Kidney glomerular epithelial cell (primary cell): ENCODE measurements at regions not wholly inside any gene's neighbourhood (a gene's known extent, or its start where the extent isn't known, plus 50 kb on each side); places are given as distances from the start of the nearest gene placed in this dataset.

ENCODE experiments used
- DNase-seq: peaks from one replicate; lab custom pipeline; 2025; lab: John Stamatoyannopoulos, UW

DNA sequence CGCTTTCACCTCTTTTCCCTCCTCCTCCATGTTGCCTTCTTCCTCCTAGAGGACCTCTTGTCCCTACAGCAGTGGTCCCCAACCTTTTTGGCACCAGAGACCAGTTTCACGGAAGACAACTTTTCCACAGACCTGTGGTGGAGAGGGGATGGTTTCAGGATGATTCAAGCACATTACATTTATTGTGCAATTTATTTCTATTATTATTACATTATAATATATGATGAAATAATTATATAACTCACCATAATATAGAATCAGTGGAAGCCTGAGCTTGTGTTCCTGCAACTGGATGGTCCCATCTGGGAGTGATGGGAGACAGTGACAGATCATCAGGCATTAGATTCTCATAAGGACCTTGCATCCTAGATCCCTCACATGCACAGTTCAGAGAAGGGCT lies 152.2 kb upstream of the NCKAP5 start:
- no peak for DNase-seq

DNA sequence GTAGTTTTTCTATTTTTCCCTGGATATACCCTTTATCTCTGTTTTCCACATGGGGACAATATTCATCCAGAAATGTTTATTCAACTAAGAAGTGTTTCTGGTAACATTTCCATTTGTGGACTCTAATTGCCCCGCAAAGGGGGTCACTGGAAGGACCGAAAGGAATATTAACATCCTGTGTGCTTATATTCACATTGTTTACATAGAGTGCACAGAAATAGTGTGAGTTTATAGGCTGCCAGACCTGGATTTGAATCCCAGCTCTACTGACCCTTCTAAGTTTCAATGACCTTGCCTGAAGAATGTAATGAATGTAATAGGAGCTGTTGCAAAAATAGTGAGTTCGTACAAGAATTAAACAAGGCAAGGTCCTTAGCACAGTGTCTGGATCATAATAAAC lies 152.9 kb upstream of the NCKAP5 start:
- no peak for DNase-seq

DNA sequence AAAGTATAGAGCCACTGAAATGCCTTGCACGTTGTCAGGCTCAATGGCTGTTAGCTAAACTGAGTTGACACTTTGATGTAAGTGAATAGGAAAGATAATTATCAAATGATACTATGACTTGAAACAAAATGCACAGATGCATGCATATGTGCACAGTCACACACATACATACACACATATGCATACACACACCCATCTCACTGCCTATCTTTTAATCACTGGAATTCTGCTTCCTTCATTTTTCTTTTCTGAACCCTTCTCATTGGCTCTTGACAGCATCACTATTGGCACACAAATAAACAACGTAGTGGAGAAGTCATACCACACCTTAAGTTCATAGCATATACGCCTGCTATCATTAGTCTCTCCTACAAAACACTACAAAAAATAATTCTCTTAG lies 154.9 kb upstream of the NCKAP5 start:
- DNase-seq: no peak

DNA sequence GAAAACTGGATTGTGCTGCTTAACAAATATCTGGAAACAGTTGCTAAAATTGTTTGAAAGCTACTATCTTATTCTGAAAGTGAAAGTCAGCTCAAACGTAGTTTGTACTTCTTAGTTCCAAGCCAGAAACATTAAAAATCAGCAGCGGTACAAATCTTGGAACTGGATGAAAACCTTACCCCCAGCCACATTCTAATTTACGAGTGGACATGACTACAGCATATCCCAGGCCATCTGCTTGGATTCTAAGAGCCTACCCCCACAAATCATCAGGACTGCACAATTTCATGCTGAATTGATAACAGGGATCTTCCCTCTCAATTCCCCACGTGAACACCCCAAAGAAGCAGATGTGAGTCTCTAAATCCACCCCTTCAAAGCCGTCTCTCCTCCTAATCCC lies 158.7 kb upstream of the NCKAP5 start:
- DNase-seq: no peak

DNA sequence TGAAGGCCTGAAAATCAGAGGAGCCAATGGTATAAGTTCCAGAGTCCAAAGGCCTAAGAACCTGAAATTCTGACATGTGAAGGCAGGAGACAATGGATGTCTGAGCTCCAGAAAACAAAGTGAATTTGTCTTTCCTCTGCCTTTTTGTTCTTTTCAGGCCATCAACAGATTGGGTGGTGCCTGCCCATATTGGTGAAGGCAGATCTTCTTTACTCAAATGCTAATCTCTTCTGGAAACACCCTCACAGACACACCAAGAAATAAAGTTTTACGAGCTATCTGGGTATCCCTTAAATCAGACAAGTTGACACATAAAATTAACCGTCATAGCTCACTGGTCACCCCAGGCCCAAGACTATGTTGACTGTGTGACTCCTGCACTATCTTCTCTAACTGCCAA lies 163.8 kb upstream of the NCKAP5 start:
- DNase-seq: no peak

DNA sequence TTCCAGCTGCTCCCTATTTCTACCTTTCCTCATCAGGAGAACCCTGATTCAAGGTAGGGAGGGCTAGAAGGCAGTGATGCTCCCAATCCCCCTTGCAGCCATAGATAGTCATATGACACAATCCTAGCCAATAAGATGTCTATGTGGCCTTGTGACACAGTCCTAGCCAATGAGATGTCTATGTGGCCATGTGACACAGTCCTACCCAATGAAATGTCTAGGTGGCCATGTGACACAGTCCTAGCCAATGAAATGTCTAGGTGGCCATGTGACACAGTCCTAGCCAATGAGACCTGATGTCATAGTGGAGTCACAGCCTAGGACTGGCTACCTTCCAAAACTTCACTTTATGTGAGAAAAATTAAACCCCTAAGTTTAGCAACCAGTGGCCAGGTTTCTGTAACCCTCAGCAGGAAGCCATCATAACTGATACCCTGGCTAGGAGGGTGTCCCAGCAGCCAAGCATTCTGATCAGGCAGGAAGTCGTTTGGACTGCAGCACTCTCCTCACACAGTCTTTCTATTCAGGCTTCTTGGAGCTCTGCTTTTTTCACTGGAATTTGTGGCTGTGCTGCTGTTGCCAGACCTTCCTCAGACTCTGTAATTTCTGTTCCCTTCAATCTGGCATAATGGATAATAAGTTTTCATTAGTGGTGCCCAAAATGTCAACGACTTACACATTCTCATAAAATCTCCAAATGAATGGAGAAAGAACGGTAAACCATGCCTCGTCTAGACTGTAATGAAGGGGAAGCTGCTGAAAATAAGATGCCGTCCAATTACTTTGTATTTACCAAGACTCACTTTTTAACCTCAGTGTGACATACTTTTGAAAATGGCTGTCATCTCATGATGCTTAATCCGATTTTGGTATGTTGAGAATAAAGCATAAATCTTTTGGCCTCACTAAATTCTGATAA lies 165.0 kb upstream of the NCKAP5 start:
- DNase-seq: no peak

DNA sequence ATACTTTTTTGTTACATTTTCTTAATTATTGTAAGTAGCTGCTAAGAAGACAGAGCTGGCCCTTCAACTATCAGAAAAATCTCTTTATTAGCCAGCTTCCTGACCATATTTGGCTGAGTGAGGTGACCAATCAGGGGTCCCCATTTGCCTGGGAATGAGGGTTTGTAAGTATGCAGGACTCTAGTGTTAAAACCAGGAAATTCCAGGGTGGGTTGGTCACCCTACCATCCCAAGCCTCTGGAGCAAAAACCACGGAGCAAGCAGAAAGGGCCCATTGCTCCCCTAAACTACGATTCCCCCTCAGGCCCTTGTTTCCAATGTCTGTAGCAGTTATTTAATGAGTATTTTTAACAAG lies 165.6 kb upstream of the NCKAP5 start:
- DNase-seq: no peak

DNA sequence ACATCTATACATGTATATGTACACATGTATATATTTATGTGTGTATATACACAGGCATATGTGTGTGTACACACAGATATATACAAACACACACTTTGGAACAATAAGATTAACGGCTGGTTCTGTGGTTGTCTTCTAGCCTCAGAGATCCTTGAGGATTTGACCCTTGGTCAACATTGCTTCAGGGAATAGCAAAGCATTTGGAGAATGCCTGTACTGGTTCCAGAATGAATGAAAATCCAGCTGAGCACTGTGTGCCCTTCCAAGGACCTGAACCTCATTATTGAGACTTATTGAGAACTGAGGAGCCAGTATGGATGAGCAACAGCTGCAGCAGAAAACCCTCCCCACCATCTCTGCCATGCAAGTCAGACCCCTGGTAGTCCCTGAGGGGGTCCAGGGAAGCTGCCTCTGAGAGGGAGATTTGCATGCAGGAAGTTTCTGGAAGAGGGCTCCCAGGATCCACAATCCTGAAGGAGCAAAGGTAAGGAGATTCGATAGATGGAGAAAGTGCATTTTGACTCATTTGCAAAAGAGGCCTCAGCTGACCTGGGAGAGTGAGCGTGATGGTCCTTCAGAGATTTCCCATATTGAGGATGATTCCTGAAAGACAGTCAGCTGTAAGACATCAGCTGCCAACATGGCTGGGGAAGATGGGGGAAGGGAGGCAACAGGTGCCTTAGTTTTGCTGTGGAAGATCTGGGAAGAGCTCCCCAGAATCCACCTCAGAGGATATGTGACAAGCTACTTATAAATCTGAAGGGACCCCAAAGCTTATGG lies 166.6 kb upstream of the NCKAP5 start:
- no peak for DNase-seq

DNA sequence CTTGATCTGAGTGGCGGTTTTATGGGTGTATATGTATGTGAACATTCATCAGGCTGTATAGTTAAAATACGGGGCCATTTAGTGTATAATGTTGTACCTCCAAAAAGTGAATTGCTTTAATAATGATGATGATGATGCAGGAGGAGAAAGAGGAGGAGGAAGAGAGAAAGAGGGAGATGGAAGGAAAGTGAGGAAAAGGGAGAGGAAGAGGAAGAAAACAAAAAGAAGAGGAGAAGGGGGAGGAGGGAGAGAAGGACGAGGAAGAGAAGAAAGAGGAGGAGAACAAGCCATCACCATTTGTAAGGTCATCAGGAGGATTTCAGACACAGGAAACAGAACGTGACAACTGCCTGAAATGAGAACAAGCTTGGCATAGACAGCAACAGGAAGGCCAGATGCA lies 168.4 kb upstream of the NCKAP5 start:
- no peak for DNase-seq

DNA sequence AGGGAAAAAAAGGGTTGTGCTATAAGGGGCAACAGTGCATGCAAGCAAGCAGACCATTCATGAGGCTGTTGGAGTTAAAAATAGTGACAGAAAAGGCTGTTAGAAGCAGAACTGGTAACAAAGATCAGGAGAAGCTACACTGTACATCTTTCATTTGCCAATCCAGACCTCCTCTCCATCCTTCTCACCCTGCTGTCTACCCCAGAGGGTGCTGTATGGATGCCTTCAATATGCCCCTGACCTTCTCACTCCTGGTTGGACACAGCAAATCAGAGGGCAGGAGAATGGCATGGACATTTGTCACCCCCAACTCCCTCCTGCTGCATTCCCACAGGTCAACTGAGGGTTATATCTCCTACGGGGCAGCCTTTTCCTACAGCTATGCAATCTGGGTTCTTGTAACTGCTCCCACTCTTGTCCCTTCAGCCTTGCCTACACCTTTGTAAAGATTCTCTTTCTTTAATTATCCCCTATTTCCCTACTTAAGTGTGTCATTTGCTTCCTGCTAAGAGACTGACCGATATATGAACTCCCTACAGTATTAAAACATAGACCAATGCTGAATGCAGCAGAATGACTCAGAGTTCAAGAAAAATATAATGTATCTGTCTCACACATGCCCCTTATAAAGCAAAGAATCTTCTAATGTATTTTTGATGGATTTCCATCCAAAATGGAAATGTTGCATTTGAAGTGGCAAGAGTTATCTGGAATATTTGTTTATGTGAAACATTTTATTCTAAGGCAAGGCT lies 169.2 kb upstream of the NCKAP5 start:
- no peak for DNase-seq

DNA sequence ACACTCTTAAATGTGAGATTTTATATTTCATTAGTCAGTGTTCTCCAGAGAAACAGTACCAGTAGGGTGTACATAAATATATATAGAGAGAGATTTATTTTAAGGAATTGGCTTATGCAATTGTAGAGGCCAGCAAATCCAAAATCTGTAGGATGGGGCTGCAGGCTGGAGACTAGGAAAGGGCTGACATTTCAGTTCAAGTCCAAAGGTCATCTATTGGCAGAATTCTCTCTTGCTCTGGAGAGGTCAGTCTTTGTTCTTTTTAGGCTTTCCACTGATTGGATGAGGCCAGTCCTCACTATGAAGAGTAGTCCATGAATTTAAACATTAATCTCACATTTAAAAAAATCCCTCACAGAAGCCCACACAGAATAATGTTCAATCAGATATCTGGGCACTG lies 170.8 kb upstream of the NCKAP5 start:
- DNase-seq: no peak

DNA sequence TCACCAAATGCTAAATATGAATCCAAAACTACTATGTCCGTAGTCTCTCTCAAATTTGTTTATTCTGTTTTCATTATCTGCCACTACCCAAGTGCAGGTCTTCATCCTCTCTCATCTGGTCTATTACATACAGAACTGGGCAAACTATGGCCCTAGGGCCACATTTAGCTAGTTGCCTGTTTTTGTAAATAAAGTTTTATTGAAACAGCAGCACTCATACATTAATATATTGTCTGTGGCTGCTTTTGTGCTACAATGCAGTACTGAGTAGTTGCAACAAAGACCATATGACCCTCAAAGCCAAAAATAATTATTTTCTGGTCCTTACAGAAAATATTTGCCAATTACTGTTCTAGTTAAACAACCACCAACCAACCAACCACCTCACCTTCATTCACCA lies 172.2 kb upstream of the NCKAP5 start:
- DNase-seq: no peak

DNA sequence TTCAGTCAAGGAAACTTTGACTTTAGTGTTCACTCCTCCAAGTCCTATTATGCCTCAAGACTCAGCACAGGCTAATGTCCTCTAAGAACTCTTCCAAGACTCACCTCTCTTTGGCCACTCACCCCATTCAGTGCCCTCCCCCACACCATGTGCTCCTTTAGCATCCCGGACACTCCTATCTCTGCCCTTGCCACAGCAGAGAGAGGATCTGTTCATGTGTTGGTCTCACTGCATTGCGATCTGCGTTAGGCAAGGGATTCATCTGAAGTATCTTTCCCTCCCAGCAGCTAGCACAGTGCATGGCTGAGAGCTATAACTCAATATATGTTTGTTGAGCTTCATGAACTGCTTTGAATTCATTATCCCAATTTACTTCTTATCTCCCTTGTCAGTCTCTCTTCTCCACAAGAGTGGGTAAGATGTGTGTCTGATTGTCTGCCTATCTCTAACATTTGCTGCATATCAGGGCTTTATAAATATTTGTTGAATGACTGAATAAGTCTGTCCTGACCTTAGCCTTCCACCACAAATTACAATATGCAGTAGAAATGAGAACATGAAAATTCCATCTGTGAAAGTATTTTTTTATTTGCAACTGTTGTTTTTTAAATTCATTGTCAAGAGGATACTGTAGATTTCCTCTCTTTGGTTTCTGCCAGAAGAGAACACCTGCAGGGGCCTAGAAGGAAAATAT lies 179.9 kb upstream of the NCKAP5 start:
- DNase-seq: no peak

DNA sequence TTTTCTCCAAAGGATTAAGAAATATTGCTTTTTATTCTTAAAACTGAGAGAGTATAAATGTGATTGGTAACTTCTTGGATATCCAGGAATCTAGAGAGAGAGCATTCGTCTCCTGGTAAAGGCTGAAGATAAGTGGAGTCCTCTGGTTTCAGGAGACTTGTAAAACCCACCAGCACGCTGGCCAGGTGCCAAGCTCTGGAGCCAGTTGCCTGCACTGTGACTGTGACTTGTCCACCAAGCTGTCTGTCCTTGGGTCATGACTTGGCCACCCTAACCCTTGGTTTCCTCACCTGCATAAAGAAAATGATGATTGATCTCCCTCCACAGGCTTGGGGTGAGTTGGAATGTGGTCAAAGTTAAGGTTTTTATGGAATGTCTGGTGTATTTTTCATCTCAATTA lies 185.4 kb upstream of the NCKAP5 start:
- DNase-seq: no peak

DNA sequence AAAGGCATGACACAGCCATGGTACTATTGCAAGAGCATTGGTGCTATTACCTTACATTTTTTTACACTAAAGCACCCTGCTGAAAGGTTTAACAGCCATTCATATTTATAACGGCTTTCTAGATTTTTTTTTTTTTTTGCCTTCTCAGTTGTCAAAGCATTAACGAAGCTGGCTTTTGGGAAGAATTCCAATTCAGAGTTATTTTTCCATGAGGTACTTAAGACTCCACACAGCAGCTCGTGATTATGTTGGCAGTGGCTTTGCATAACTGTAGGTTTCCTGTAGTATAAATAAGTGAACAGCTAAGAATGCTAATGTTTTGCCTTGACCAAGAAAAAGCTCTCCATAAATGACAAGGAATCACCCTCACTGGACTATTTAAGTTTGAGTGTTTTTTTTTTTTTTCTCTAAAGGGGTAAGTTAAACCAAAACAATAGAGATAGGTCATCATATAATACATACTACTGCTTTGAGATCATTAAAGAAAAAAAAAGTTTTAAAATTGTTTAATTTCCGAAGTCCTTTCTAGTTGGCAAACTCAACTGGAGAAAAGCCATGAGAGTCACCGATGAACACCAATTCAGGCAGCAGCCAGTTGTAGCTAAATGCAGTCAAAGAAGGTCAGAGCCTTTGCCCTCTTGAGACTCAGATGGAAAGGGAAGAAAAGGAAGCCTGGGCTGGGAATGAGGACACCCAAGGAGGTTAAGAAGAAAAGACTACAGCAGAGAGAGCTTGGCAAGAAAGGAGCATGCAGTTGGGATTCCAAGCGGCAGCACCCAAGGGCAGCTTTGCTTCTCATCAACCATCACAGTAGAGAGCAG lies 187.4 kb upstream of the NCKAP5 start:
- DNase-seq: no peak

DNA sequence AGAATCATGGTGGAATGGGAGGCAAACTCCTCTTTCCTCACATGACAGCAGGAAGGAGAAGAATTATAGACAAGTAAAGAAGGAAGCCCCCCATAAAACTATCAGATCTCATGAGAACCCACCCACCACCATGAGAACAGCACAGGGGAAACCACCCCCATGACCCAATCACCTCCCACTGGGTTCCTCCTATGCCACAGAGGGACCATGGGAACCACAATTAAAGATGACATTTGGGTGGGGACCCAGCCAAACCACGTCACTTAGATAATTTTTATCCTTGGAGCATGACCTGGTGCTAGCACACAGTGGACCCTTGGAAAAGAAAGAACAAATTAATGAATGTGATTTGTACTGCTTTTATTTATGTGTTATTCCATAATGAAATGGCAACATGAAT lies 188.6 kb upstream of the NCKAP5 start:
- no peak for DNase-seq

DNA sequence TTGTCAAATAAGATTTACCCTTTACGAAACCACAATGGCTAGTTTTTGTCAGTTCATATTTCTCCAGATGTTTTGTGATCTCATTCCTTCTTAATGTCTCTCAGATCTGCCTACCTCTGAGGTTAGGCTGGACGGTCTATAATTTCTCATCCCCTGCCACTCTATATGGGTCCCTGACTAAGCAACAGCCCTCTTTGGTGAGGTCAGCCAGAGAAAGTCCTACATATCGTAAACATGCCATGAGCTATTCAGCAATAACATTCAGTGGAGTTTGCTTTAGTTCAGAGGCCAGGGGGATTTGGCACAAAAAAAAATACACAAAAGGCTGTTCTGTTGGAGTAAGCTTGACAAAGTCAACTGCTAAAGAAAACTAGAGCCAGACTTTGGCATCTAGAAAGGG lies 192.1 kb upstream of the NCKAP5 start:
- DNase-seq: no peak

DNA sequence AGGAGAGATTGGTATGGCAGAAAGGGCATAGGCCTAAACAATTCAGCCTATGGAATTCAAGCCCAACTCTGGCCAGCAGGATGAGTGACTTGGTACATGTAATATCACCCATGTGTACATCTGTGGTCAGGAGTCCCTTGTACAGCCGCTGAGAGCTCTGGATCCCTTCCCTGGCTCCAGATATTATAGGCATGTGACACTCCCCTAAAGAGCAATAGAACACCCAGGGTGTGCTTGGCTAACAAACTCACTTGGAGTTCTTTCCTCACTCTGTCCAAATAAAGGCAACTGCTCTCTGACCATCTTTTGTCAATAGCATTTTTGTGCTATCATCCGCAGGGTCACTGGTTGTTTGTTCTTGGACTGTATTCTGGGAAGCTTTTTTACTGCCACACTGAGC lies 197.4 kb upstream of the NCKAP5 start:
- no peak for DNase-seq

DNA sequence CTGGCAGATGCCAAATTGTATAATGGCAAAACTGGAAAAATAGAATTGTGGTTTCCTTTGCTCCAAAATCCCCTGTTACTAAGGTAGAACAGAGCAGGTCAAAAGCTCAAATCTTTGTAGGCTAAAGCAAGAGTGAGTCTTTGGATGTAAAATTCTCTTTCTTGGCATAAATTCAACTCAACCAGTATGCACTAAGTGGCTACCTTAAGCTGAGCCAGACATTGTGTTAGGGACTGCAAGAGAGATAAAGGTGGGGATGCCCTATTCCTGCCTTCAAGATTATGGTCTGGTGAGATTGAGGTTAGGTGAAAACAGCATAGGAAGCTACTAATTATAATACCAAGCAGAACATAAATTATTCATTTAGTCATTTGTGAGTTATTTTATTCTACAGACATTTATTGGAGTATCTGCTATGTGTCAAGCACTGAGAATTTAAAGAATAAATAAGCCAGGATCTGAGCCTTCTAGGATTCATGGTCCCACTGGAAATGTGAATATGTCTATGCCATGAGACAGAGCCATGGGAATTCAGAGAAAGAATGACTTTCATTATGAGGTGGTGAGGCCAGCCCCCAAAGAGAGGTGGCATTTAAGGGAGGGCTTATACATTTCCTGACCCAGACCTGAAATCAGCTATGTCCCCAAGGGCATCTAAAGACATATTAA lies 198.0 kb upstream of the NCKAP5 start:
- DNase-seq: no peak

DNA sequence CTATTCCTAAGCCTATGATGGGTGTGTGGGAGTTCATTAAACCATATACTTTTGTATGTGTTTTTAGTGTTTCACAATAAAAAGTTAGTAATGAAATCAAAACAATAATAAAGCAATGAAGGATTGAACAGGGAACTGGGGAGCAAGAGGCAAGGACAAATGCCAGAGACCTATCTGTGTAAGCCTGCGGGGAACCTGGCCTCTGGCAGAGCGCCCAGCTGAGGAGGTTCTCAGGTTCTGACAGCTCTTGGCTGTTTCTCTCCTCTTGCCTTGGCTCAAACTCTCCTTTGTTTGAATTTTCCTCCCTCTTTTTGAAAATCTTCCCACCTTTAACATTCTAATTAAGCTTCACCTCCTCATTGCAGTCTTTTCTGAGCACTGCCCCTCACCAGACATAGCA lies 200.0 kb upstream of the NCKAP5 start:
- DNase-seq: no peak
